Parathyroid adenoma (tissue), 2 donors: ENCODE measurements at regions not wholly inside any gene's neighbourhood (a gene's known extent, or its start where the extent isn't known, plus 50 kb on each side); places are given as distances from the start of the nearest gene placed in this dataset.
"Not testable (repeated sequence)": the region's sequence is repeated elsewhere in the genome, so short reads cannot be mapped to it uniquely, and the experiment has no call there.

Experiments used
- H2AFZ ChIP-seq: fragments of 300-600 bp; sonication (generic); one replicate; pipeline ENCODE4 v1.7.0; 2017; ENCODE audit warnings: antibody characterized with exemption, mild to moderate bottlenecking
- H3K27ac ChIP-seq: fragments of 300-600 bp; sonication (generic); one replicate; pipeline ENCODE4 v1.7.0; 2017
- H3K27me3 ChIP-seq: fragments of 300-600 bp; sonication (generic); one replicate; pipeline ENCODE4 v1.7.0; 2017; ENCODE audit warnings: low read length; ENCODE audit not compliant: control insufficient read depth, insufficient read depth
- H3K36me3 ChIP-seq: fragments of 300-600 bp; sonication (generic); one replicate; pipeline ENCODE4 v1.7.0; 2017; ENCODE audit warnings: low read length; ENCODE audit not compliant: control insufficient read depth, insufficient read depth
- H3K4me1 ChIP-seq: fragments of 300-600 bp; sonication (generic); one replicate; pipeline ENCODE4 v1.7.0; 2017; ENCODE audit warnings: control low read depth
- H3K4me2 ChIP-seq: fragments of 300-600 bp; sonication (generic); one replicate; pipeline ENCODE4 v1.7.0; 2017; ENCODE audit warnings: low read length
- H3K4me3 ChIP-seq: fragments of 300-600 bp; sonication (generic); one replicate; pipeline ENCODE4 v1.7.0; 2017; ENCODE audit warnings: low read depth, low read length
- H3K79me2 ChIP-seq: fragments of 300-600 bp; sonication (generic); one replicate; pipeline ENCODE4 v1.7.0; 2017; ENCODE audit warnings: control low read depth
- H3K9ac ChIP-seq: fragments of 300-600 bp; sonication (generic); one replicate; pipeline ENCODE4 v1.7.0; 2017; ENCODE audit warnings: mild to moderate bottlenecking
- H3K9me3 ChIP-seq: fragments of 300-600 bp; sonication (generic); one replicate; pipeline ENCODE4 v1.7.0; 2017; ENCODE audit warnings: low read length; ENCODE audit not compliant: control insufficient read depth
- CTCF ChIP-seq: fragments of 300-600 bp; sonication (generic); IDR thresholded peaks from one replicate; pipeline ENCODE4 v1.7.0; 2017; ENCODE audit warnings: antibody characterized with exemption, mild to moderate bottlenecking
- donor health status: primary hyperparathyroidism.

GRCh38 chrY:12359867-12360266, 341.2 kb upstream of the USP9Y start:
- H3K4me3 ChIP-seq = no peak overlapping the region
- no peaks in the 10 kb centered on the region for H3K79me2 ChIP-seq
- no peak overlapping the region for H2AFZ ChIP-seq
- H3K4me2 ChIP-seq = no peak overlapping the region
- no peaks in the 10 kb centered on the region for H3K4me1 ChIP-seq
- TF ChIP-seq CTCF = no peak
- H3K9me3 ChIP-seq = no peaks in the 10 kb centered on the region
- no peak overlapping the region for H3K9ac ChIP-seq
- no peaks in the 10 kb centered on the region for H3K36me3 ChIP-seq
- H3K27ac ChIP-seq = no peak overlapping the region
- H3K27me3 ChIP-seq = no peaks in the 10 kb centered on the region

- no peaks in the 10 kb centered on the region for H3K36me3 ChIP-seq
- no peak overlapping the region for H3K27ac ChIP-seq
- TF ChIP-seq CTCF = no peak
- H2AFZ ChIP-seq = no peak overlapping the region
- H3K9me3 ChIP-seq = no peaks in the 10 kb centered on the region
- H3K4me2 ChIP-seq = no peak overlapping the region
- no peaks in the 10 kb centered on the region for H3K27me3 ChIP-seq
- H3K4me3 ChIP-seq = no peak overlapping the region
- no peaks in the 10 kb centered on the region for H3K79me2 ChIP-seq
- H3K4me1 ChIP-seq = no peaks in the 10 kb centered on the region
- no peak overlapping the region for H3K9ac ChIP-seq
Observed at GRCh38 chrY:12360496-12360895, 340.5 kb upstream of the USP9Y start.

GRCh38 chrY:12365311-12365910, 335.6 kb upstream of the USP9Y start:
- Histone ChIP-seq H3K27ac (no peak overlapping the region), H3K4me1 (no peaks in the 10 kb centered on the region), H3K36me3 (no peaks in the 10 kb centered on the region), H2AFZ (no peak overlapping the region), H3K9me3 (no peaks in the 10 kb centered on the region), H3K9ac (no peak overlapping the region), H3K27me3 (no peaks in the 10 kb centered on the region), H3K79me2 (no peaks in the 10 kb centered on the region), H3K4me3 (no peak overlapping the region), H3K4me2 (no peak overlapping the region)
- TF ChIP-seq CTCF = no peak

GRCh38 chrY:12374588-12374987, 326.4 kb upstream of the USP9Y start:
- not testable (repeated sequence) for H2AFZ ChIP-seq, H3K36me3 ChIP-seq, H3K4me3 ChIP-seq, H3K27ac ChIP-seq, H3K79me2 ChIP-seq, H3K27me3 ChIP-seq, H3K4me1 ChIP-seq, H3K9ac ChIP-seq, H3K9me3 ChIP-seq, H3K4me2 ChIP-seq

GRCh38 chrY:12391655-12392559, 309.1 kb upstream of the USP9Y start:
- not testable (repeated sequence) for H3K79me2 ChIP-seq, H2AFZ ChIP-seq, H3K9me3 ChIP-seq, H3K9ac ChIP-seq, H3K4me1 ChIP-seq, H3K4me3 ChIP-seq, H3K27ac ChIP-seq, H3K36me3 ChIP-seq, H3K4me2 ChIP-seq, H3K27me3 ChIP-seq
